ENCODE measurements at regions not wholly inside any gene's neighbourhood (a gene's known extent, or its start where the extent isn't known, plus 50 kb on each side); places are given as distances from the start of the nearest gene placed in this dataset.
"Not testable (repeated sequence)": the region's sequence is repeated elsewhere in the genome, so short reads cannot be mapped to it uniquely, and the experiment has no call there.

- DNase-seq: no peak
Measured at GRCh38 chr5:147084702-147085101, 150.1 kb upstream of the STK32A start.

GRCh38 chr5:147085409-147085808 is 149.4 kb upstream of the STK32A start:
- no peak for DNase-seq

DNA sequence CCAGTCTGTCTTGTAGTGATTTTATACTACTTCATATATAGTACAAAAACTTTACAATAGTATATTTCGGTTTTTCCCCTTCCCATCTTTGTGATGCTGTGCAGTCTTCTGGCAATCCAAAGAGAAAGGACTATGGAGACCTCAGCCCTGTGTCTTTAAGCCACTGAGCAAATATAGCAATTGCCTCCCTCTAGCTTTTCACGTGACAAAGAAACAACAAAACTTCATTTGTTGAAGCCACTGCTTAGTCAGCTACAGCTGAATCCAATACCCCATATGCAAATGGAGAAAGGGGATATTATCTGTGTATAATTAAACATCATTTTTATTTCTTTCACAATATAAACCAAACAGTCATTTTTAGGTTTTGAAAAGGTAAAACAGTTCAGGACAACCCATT is 142.8 kb upstream of the STK32A start:
- no peak for DNase-seq

- no peak for DNase-seq
Measured at GRCh38 chr5:147093138-147093537, 141.7 kb upstream of the STK32A start.

- no peak for DNase-seq
Measured at GRCh38 chr5:147095740-147096139, 139.1 kb upstream of the STK32A start.

DNA sequence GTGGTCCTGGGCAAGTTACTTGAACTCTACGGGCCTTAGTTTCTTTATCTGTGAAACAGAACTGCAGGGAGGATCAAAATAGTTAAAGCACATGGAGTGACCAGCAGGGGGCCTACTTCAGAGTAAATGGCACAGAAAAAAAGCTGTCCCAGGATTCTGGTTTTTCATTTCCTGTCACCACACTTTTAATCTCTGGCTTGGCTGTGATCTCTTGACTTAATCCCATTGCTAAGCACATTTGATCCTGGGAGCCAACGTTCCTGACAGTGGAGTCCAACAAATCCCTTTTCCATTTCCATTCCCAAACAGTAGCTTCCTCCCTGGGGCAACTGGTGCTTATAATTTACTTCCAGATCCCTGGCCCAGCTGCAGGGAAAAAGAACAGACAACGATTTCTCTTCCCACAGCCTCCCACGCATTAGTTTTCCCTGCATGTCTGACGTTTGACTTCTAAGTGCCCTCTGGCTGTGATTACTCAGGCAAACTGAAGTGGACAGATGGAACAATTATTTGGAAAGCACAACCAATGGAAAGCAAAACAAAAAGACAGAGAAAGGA is 136.5 kb upstream of the STK32A start:
- DNase-seq: no peak

DNA sequence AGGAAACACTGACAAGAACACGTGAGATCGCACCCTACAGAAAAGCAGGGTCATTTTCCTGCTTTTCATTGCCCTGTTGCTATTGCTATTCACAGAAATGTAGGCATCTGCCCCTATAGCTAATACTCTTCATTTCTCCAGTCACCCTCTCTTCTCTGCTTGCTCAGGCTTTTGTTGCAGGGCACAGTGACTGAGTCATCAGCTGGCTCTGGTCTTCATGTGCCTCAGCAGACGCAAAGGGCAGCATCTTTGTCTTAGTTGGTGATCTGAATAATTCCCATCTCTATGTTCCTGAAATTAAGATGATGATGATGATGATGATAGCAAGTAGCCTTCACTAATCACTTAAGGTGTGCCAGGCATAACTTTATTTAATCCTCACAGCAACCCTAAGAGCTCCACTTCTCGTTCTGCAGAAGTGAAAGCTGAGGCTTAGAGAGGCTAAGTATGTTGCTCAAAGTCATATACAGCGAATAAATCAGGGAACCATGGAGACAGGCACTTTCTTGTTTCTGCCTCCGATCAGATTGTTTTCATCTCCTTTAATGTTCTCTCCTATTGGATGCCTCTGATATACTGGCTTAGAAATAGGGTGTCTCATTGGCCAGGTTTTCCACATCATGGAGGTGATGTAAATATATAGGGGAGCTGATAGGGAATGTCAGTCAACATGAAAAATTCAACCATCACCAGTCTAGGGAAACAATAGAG is 133.0 kb upstream of the STK32A start:
- no peak for DNase-seq

- DNase-seq: no peak
Measured at GRCh38 chr5:147112899-147113298, 121.9 kb upstream of the STK32A start.

DNA sequence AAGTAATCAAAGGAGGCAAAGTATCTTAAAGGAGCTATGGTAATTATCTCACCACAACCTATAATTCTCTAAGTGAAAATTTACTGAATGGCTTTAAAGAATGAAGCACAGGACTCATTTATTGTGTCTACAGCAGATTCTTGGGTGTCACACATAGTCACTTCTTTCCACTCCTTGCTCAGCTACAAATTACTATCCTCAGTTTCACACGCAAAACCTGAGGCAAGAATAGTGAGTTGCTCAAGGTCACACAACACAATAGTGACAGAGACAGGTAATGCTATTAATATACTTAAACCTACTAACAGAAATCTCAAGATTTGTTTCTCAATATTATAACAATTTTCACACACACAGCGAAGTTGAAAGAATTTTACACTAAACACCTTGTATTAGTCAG is 120.9 kb upstream of the STK32A start:
- DNase-seq: no peak

DNA sequence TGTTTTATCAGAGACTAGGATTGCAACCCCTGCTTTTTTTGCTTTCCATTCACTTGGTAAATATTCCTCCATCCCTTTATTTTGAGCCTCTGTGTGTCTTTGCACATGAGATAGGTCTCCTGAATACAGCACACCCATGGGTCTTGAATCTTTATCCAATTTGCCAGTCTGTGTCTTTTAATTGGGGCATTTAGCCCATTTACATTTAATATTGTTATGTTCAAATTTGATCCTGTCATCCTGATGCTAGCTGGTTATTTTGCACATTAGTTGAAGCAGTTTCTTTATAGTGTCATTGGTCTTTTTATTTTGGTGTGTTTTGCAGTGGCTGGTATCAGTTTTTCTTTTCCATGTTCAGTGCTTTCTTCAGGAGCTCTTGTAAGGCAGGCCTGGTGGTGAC is 95.1 kb upstream of the STK32A start:
- not testable (repeated sequence) for DNase-seq

- peak; percentile 32 for DNase-seq
Measured at GRCh38 chr5:147140558-147140957, 94.3 kb upstream of the STK32A start.

DNA sequence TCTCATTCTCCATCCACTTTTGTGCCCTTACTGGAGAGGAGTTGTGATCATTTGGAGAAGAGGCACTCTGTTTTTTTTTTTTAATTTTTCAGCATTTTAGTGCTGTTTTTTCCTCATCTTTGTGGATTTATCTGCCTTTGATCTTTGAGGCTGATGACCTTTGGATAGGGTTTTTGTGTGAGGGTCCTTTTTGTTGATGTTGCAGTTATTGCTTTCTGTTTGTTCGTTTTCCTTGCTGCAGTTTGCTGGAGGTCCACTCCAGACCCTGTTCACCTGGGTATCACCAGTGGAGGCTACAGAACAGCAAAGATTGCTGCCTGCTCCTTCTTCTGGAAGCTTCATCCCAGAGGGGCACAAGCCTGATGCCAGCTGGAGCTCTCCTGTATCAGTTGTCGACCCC is 93.2 kb upstream of the STK32A start:
- not testable (repeated sequence) for DNase-seq

GRCh38 chr5:147143215-147143614 is 91.6 kb upstream of the STK32A start:
- no peak for DNase-seq

DNA sequence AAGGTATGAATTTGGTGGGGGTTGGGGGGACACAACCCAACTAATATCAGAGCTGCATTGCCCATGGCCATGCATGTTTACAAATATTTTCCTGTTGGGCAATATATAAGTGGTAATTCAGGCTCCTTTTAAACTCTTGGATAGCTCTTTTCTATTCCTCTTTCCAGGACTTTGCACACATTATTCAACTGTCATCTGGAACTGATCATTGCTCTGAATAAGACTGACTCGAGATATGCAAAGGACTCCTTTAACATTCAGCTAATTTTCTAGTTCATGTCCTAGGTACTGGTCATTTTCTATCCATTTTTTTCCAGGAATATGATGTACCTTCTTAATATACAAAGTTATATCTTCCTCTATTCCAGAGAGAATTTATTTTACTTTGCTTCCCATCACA is 89.5 kb upstream of the STK32A start:
- no peak for DNase-seq

- DNase-seq: no peak
Measured at GRCh38 chr5:147148715-147149114, 86.1 kb upstream of the STK32A start.

DNA sequence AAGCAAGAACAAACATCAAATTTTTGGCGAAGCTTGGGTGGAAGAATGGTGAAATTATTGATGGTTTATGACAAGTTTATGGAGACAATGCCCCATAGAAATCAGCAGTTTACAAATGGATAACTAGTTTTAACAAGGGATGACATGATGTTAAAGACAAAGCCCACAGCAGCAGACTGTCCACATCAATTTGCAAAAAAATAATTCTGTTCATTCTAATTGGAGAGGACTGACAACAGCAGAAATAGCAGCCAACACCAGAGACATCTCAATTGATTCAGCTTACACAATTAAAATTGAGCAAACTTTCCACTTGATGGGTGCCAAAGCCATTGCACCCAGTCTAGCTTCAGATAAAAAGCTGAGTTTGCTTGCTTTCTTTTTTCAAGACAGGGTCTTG is 82.7 kb upstream of the STK32A start:
- no peak for DNase-seq

DNA sequence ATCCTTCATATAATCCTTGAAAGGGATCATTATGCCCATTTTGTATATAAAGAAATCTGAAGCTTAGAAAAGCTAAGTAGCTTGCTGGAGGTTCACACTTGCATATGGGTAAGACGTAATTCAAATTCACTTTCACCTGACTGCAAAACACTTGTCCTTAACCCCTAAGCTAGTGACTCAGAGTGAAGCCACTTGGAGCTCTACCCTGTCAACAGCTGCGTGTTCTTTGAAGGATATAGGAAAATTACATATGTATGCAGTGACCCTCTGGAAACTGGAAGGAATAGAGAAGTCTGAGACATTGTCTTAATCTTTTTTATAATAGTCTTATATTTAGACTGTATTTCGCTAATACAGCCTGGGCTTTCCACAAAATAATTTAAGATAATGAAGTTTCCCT is 80.0 kb upstream of the STK32A start:
- DNase-seq: no peak

GRCh38 chr5:147156012-147156411 is 78.8 kb upstream of the STK32A start:
- no peak for DNase-seq

GRCh38 chr5:147160902-147161700 is 73.7 kb upstream of the STK32A start:
- no peak for DNase-seq

GRCh38 chr5:147162740-147163139 is 72.1 kb upstream of the STK32A start:
- DNase-seq: no peak

- DNase-seq: no peak
Measured at GRCh38 chr5:147167529-147167928, 67.3 kb upstream of the STK32A start.

DNA sequence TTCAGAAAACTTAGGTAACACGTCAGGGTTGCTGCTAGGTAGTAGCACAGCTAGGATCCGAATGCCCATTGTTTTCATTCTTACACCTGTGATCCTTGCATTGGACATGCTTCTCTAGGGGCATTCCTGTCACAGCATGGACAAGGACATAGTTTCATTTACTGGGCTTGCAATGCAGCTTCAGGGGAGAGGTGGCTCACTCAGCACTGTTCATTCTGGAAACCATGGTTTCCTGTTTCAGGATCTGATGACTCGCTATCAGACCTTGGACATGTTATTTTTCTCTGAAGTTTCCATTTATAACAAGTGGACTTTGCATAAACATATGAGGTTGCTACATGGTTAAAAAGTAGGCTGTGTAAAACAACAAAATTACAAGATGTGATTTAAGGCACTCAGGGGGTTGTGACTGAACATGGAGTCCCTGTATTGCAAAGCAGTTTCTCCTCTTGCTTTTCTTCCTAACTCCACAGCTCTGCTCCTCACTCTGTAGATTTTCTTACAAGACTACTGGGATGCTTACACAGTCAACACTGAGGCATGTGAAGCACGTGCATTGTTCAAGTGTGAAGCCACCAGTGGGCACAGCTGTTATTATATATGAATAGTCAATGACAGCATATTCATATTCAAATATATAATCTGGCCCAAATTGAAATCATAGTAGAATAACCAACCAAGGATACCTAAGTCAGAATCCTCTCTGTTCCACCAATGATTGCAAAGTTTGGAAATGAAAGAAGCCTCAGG is 66.1 kb upstream of the STK32A start:
- DNase-seq: no peak

GRCh38 chr5:147169399-147169798 is 65.4 kb upstream of the STK32A start:
- DNase-seq: no peak

DNA sequence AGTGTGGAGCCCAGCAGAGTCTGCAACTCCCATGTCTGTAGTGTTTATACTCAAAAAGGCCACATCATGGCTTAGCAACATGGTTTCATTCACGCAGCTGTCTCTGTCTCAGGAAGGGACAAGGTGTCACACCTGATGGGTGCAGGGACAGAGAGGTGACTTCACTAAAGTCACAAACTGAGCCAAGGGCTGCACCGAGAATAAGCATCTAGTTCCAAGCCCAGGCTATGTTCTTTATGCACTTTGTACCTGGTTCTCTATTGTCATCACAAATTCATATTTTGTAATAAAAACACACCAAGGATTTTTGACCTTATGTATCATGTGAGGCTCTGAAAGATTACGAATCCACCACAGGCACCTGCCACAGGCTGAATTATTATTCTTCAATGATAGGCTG is 64.9 kb upstream of the STK32A start:
- DNase-seq: no peak
